ENCODE measurements at regions not wholly inside any gene's neighbourhood (a gene's known extent, or its start where the extent isn't known, plus 50 kb on each side); places are given as distances from the start of the nearest gene placed in this dataset.

- no peak for TF ChIP-seq EZH2phosphoT487 (conservative IDR thresholded peaks at IDR 0.05; ENCODE audit: low read length)
- no peak for TF ChIP-seq CTCF (IDR thresholded peaks at IDR 0.05; ENCODE audit: insufficient read depth, low read length, poor library complexity, severe bottlenecking)
Observed at GRCh38 chr1:238752327-238752726, 634.0 kb upstream of the CHRM3 start.
